ENCODE measurements at regions not wholly inside any gene's neighbourhood (a gene's known extent, or its start where the extent isn't known, plus 50 kb on each side); places are given as distances from the start of the nearest gene placed in this dataset.
A peak's percentile ranks its signal among the peaks of the same experiment; 100 is the strongest.

- DNase-seq (ENCODE audit: low read depth in 2 of 2): no peak
These were observed 128.1 kb upstream of the JUN start for GRCh38 chr1:58911841-58912499.

GRCh38 chr1:58914925-58915324, 131.1 kb upstream of the JUN start:
- DNase-seq (ENCODE audit: low read depth in 2 of 2): no peak

- no peak for DNase-seq (ENCODE audit: low read depth in 2 of 2)
These were observed 133.6 kb upstream of the JUN start for GRCh38 chr1:58917436-58917835.

- no peak for DNase-seq (ENCODE audit: low read depth in 2 of 2)
These were observed 135.5 kb upstream of the JUN start for GRCh38 chr1:58919226-58919958.

GRCh38 chr1:58919959-58920321, 136.1 kb upstream of the JUN start:
- DNase-seq (ENCODE audit: low read depth in 2 of 2): no peak

- no peak for DNase-seq (ENCODE audit: low read depth in 2 of 2)
These were observed 137.5 kb upstream of the JUN start for GRCh38 chr1:58921342-58921741.

- DNase-seq (ENCODE audit: low read depth in 2 of 2): no peak
These were observed 137.9 kb upstream of the JUN start for GRCh38 chr1:58921751-58922150.

GRCh38 chr1:58922302-58923089, 138.6 kb upstream of the JUN start:
- peak; percentile 22 to 40 for DNase-seq (ENCODE audit: low read depth in 2 of 2)

- no peak for DNase-seq (ENCODE audit: low read depth in 2 of 2)
These were observed 139.2 kb upstream of the JUN start for GRCh38 chr1:58923090-58923470.

- DNase-seq (ENCODE audit: low read depth in 2 of 2): no peak
These were observed 140.2 kb upstream of the JUN start for GRCh38 chr1:58924016-58924565.

GRCh38 chr1:58924821-58925220, 141.0 kb upstream of the JUN start:
- no peak for DNase-seq (ENCODE audit: low read depth in 2 of 2)

- DNase-seq (ENCODE audit: low read depth in 2 of 2): no peak
These were observed 141.4 kb upstream of the JUN start for GRCh38 chr1:58925247-58925646.

- DNase-seq (ENCODE audit: low read depth in 2 of 2): no peak
These were observed 142.3 kb upstream of the JUN start for GRCh38 chr1:58926152-58926551.

- no peak for DNase-seq (ENCODE audit: low read depth in 2 of 2)
These were observed 143.3 kb upstream of the JUN start for GRCh38 chr1:58927041-58927721.

GRCh38 chr1:58927722-58928085, 143.9 kb upstream of the JUN start:
- DNase-seq (ENCODE audit: low read depth in 2 of 2): no peak

GRCh38 chr1:58928514-58928913, 144.7 kb upstream of the JUN start:
- DNase-seq (ENCODE audit: low read depth in 2 of 2): no peak

GRCh38 chr1:58929671-58930325, 146.0 kb upstream of the JUN start:
- peak in 1 of 2 donors; percentile 64 for DNase-seq (ENCODE audit: low read depth in 2 of 2)

GRCh38 chr1:58931024-58931423, 147.2 kb upstream of the JUN start:
- DNase-seq (ENCODE audit: low read depth in 2 of 2): no peak

GRCh38 chr1:58931756-58932155, 147.9 kb upstream of the JUN start:
- no peak for DNase-seq (ENCODE audit: low read depth in 2 of 2)

- no peak for DNase-seq (ENCODE audit: low read depth in 2 of 2)
These were observed 149.2 kb upstream of the JUN start for GRCh38 chr1:58932859-58933598.

GRCh38 chr1:58933599-58933926, 149.7 kb upstream of the JUN start:
- DNase-seq (ENCODE audit: low read depth in 2 of 2): no peak
